ENCODE measurements at regions not wholly inside any gene's neighbourhood (a gene's known extent, or its start where the extent isn't known, plus 50 kb on each side); places are given as distances from the start of the nearest gene placed in this dataset.

DNA sequence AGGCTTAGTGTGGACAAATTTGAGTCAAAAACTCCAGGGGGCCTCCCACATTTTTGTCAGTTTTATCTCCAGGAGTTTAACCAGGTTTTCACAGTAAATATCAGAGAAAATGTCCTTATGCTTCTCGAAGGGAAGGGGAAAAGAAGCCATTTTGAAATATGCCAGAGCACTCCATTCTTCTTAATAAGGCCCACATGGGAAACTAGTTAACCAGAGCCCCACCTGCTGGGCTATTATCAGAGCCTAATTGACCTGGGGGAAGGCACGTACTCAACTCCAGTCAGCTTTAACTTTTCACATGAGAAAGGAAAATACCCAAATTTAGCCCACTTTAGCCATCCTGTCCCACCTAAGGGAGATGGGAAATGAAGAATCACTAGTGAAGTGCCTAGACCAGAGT is 296.3 kb downstream of the PTBP2 start:
- TF ChIP-seq CTCF (tag by site-specific recombination; IDR thresholded peaks at IDR 0.05) (no peak), SETDB1 (IDR thresholded peaks at IDR 0.05; ENCODE audit: insufficient read length, low read length) (no peak), YY1 (tag by site-specific recombination; IDR thresholded peaks at IDR 0.05) (no peak), ZNF138 (tag by site-specific recombination; IDR thresholded peaks at IDR 0.05; ENCODE audit: borderline replicate concordance) (no peak), KLF9 (tag by site-specific recombination; IDR thresholded peaks at IDR 0.05; ENCODE audit: low read depth) (no peak), ZNF704 (tag by site-specific recombination; IDR thresholded peaks at IDR 0.05) (no peak)

Measured in HEK293 (cell line).